SK-N-SH treated with all-trans-retinoic acid at 6 μM for 48 hours (cell line): ENCODE measurements at regions not wholly inside any gene's neighbourhood (a gene's known extent, or its start where the extent isn't known, plus 50 kb on each side); places are given as distances from the start of the nearest gene placed in this dataset.

Source experiments
- ATAC-seq: fragments of 200-7000 bp; cut with Tn5 transposase; 3 replicates; pipeline ENCODE4 v1.9.1; 2020; ENCODE audit warnings: mild to moderate bottlenecking, moderate library complexity
- BACH2 ChIP-seq: fragments of 250-450 bp; sonication (Bioruptor Pico); IDR thresholded peaks from 2 replicates; pipeline ENCODE4 v1.9.0; 2021; ENCODE audit warnings: mild to moderate bottlenecking, borderline replicate concordance
- CREB5 ChIP-seq: fragments of 250-450 bp; sonication (Bioruptor Pico); IDR thresholded peaks from 2 replicates; pipeline ENCODE4 v1.5.1; 2020; ENCODE audit warnings: low read depth, mild to moderate bottlenecking, moderate library complexity
- CSDC2 ChIP-seq: fragments of 250-450 bp; sonication (Bioruptor Pico); IDR thresholded peaks from 2 replicates; pipeline ENCODE4 v1.5.0; 2020; ENCODE audit warnings: mild to moderate bottlenecking, moderate library complexity
- CSRNP3 ChIP-seq: fragments of 250-450 bp; sonication (Bioruptor Pico); IDR thresholded peaks from 2 replicates; pipeline ENCODE4 v1.5.1; 2021; ENCODE audit warnings: mild to moderate bottlenecking, moderate library complexity
- ESRRG ChIP-seq: fragments of 250-450 bp; sonication (Bioruptor Pico); IDR thresholded peaks from 2 replicates; pipeline ENCODE4 v1.6.1; 2021; ENCODE audit warnings: mild to moderate bottlenecking
- GLIS3 ChIP-seq: fragments of 250-450 bp; sonication (Bioruptor Pico); IDR thresholded peaks from 2 replicates; pipeline ENCODE4 v1.5.0; 2020; ENCODE audit warnings: mild to moderate bottlenecking, moderate library complexity
- OSR1 ChIP-seq: fragments of 250-450 bp; sonication (Bioruptor Pico); IDR thresholded peaks from 2 replicates; pipeline ENCODE4 v1.8.0; 2022; ENCODE audit warnings: moderate library complexity, mild to moderate bottlenecking, inconsistent platforms
- PATZ1 ChIP-seq: fragments of 250-450 bp; sonication (Bioruptor Pico); IDR thresholded peaks from 2 replicates; pipeline ENCODE4 v1.8.0; 2020; ENCODE audit warnings: mild to moderate bottlenecking, moderate library complexity, borderline replicate concordance
- PPARA ChIP-seq: fragments of 250-450 bp; sonication (Bioruptor Pico); IDR thresholded peaks from 2 replicates; pipeline ENCODE4 v1.5.0; 2020; ENCODE audit warnings: mild to moderate bottlenecking, borderline replicate concordance
- SNAI2 ChIP-seq: fragments of 250-450 bp; sonication (Bioruptor Pico); IDR thresholded peaks from 2 replicates; pipeline ENCODE4 v1.5.0; 2020; ENCODE audit warnings: mild to moderate bottlenecking, moderate library complexity
- TCF4 ChIP-seq: fragments of 250-450 bp; sonication (Bioruptor Pico); IDR thresholded peaks from 2 replicates; pipeline ENCODE4 v1.8.0; 2021; ENCODE audit warnings: mild to moderate bottlenecking, moderate library complexity, borderline replicate concordance
- TOX ChIP-seq: fragments of 250-450 bp; sonication (Bioruptor Pico); IDR thresholded peaks from 2 replicates; pipeline ENCODE4 v1.8.0; 2021; ENCODE audit warnings: mild to moderate bottlenecking, moderate library complexity, borderline replicate concordance
- TSHZ2 ChIP-seq: fragments of 250-450 bp; sonication (Bioruptor Pico); IDR thresholded peaks from 2 replicates; pipeline ENCODE4 v1.5.0; 2020; ENCODE audit warnings: mild to moderate bottlenecking, moderate library complexity
- ZC3H10 ChIP-seq: fragments of 250-450 bp; sonication (Bioruptor Pico); IDR thresholded peaks from 2 replicates; pipeline ENCODE4 v1.5.1; 2021; ENCODE audit warnings: mild to moderate bottlenecking, moderate library complexity
- ZFP30 ChIP-seq: fragments of 450-650 bp; formaldehyde crosslinking; IDR thresholded peaks from 2 replicates; pipeline ENCODE4 v1.5.0; 2022; ENCODE audit warnings: mild to moderate bottlenecking, moderate library complexity
- ZNF565 ChIP-seq: fragments of 450-650 bp; formaldehyde crosslinking; conservative IDR thresholded peaks from 2 replicates; pipeline ENCODE4 v1.5.0; 2020; ENCODE audit warnings: low read depth, mild to moderate bottlenecking, moderate library complexity
- ZNF70 ChIP-seq: fragments of 450-650 bp; formaldehyde crosslinking; IDR thresholded peaks from 2 replicates; pipeline ENCODE4 v1.5.0; 2020; ENCODE audit warnings: mild to moderate bottlenecking, moderate library complexity
- ZNF8 ChIP-seq: fragments of 450-650 bp; formaldehyde crosslinking; IDR thresholded peaks from 2 replicates; pipeline ENCODE4 v1.5.0; 2020; ENCODE audit warnings: mild to moderate bottlenecking, moderate library complexity

- TF ChIP-seq CSDC2 (CRISPR knock-in tag) (no peak), ZNF8 (no peak), ZC3H10 (no peak), CREB5 (no peak), SNAI2 (CRISPR knock-in tag) (no peak), CSRNP3 (CRISPR knock-in tag) (no peak)
- no peak for ATAC-seq
Measured at GRCh38 chr12:127107744-127108143, 1159.2 kb upstream of the TMEM132C start.

- TF ChIP-seq TCF4 (CRISPR knock-in tag), result no peak
- no peak for TF ChIP-seq GLIS3 (CRISPR knock-in tag)
- TF ChIP-seq CSDC2 (CRISPR knock-in tag), result no peak
- ATAC-seq, result peak; percentile 86
Measured at GRCh38 chr12:127108360-127109215, 1158.4 kb upstream of the TMEM132C start.

GRCh38 chr12:127113945-127114344, 1153.0 kb upstream of the TMEM132C start:
- no peak for TF ChIP-seq OSR1 (CRISPR knock-in tag)
- TF ChIP-seq TOX (CRISPR knock-in tag), result no peak
- TF ChIP-seq PATZ1 (CRISPR knock-in tag), result no peak
- no peak for TF ChIP-seq CSRNP3 (CRISPR knock-in tag)
- no peak for TF ChIP-seq ESRRG (CRISPR knock-in tag)
- no peak for TF ChIP-seq SNAI2 (CRISPR knock-in tag)
- TF ChIP-seq TCF4 (CRISPR knock-in tag), result no peak
- no peak for TF ChIP-seq CSDC2 (CRISPR knock-in tag)
- TF ChIP-seq ZC3H10, result no peak
- TF ChIP-seq BACH2 (CRISPR knock-in tag), result no peak
- TF ChIP-seq TSHZ2 (CRISPR knock-in tag), result no peak
- ATAC-seq, result no peak

GRCh38 chr12:127115468-127116035, 1151.4 kb upstream of the TMEM132C start:
- no peak for ATAC-seq
- TF ChIP-seq ZNF565 (CRISPR knock-in tag), result no peak
- TF ChIP-seq BACH2 (CRISPR knock-in tag), result no peak
- TF ChIP-seq ESRRG (CRISPR knock-in tag), result no peak
- no peak for TF ChIP-seq CREB5
- TF ChIP-seq ZNF70 (CRISPR knock-in tag), result no peak
- no peak for TF ChIP-seq ZFP30 (CRISPR knock-in tag)
- TF ChIP-seq PPARA (CRISPR knock-in tag), result no peak
- TF ChIP-seq CSRNP3 (CRISPR knock-in tag), result no peak
- TF ChIP-seq PATZ1 (CRISPR knock-in tag), result no peak
